Fibroblast of villous mesenchyme (primary cell): ENCODE measurements at regions not wholly inside any gene's neighbourhood (a gene's known extent, or its start where the extent isn't known, plus 50 kb on each side); places are given as distances from the start of the nearest gene placed in this dataset.

Experiments used
- DNase-seq: peaks from one replicate; pipeline ENCODE4 v3.0.0-alpha.2; 2010; ENCODE audit warnings: low read depth
- H3K4me3 ChIP-seq: 2 replicates; pipeline ENCODE4 v1.5.1; 2011; ENCODE audit warnings: low read depth, mild to moderate bottlenecking, low read length
- CTCF ChIP-seq: IDR thresholded peaks from 2 replicates; pipeline ENCODE4 v1.5.1; 2012; ENCODE audit warnings: low read depth, mild to moderate bottlenecking, low read length; ENCODE audit not compliant: insufficient read depth

GRCh38 chr11:90453525-90453924 lies 230.7 kb upstream of the CHORDC1 start:
- no peak for DNase-seq
- TF ChIP-seq CTCF, result no peak
- no peak overlapping the region for H3K4me3 ChIP-seq

GRCh38 chr11:90449606-90450005 lies 226.8 kb upstream of the CHORDC1 start:
- no peak for TF ChIP-seq CTCF
- no peak for DNase-seq

GRCh38 chr11:90448256-90448655 lies 225.4 kb upstream of the CHORDC1 start:
- no peak for TF ChIP-seq CTCF
- no peak for DNase-seq
- H3K4me3 ChIP-seq, result no peak overlapping the region

More at GRCh38 chr11:90449606-90450005, 226.8 kb upstream of the CHORDC1 start:
- no peak overlapping the region for H3K4me3 ChIP-seq

GRCh38 chr11:90447618-90448017 lies 224.8 kb upstream of the CHORDC1 start:
- no peak overlapping the region for H3K4me3 ChIP-seq
- TF ChIP-seq CTCF, result no peak
- DNase-seq, result no peak

- TF ChIP-seq CTCF, result no peak
Measured at GRCh38 chr11:90446207-90446606, 223.4 kb upstream of the CHORDC1 start.

GRCh38 chr11:90438069-90438468 lies 215.2 kb upstream of the CHORDC1 start:
- no peak overlapping the region for H3K4me3 ChIP-seq
- no peak for DNase-seq
- no peak for TF ChIP-seq CTCF

More at GRCh38 chr11:90446207-90446606, 223.4 kb upstream of the CHORDC1 start:
- no peak for DNase-seq
- H3K4me3 ChIP-seq, result no peak overlapping the region

- no peak overlapping the region for H3K4me3 ChIP-seq
- TF ChIP-seq CTCF, result no peak
- DNase-seq, result peak; percentile 2
Measured at GRCh38 chr11:90434858-90435257, 212.0 kb upstream of the CHORDC1 start.
